ENCODE measurements at regions not wholly inside any gene's neighbourhood (a gene's known extent, or its start where the extent isn't known, plus 50 kb on each side); places are given as distances from the start of the nearest gene placed in this dataset.

- H3K36me3 ChIP-seq (ENCODE audit: control insufficient read depth, insufficient read depth, low read length), result no peaks in the 10 kb centered on the region
- H3K27me3 ChIP-seq (ENCODE audit: control insufficient read depth, insufficient read depth, low read length), result no peaks in the 10 kb centered on the region
- no peak overlapping the region for H3K4me3 ChIP-seq (ENCODE audit: low read depth, low read length)
- TF ChIP-seq CTCF (IDR thresholded peaks at IDR 0.05; ENCODE audit: insufficient read depth, low read length, poor library complexity, severe bottlenecking), result no peak
- DNase-seq (ENCODE audit: low read depth), result no peak
These were observed 707.8 kb downstream of the FLRT2 start for GRCh38 chr14:86237733-86238132.

- Histone ChIP-seq H3K27me3 (ENCODE audit: control insufficient read depth, insufficient read depth, low read length) (no peaks in the 10 kb centered on the region), H3K36me3 (ENCODE audit: control insufficient read depth, insufficient read depth, low read length) (no peaks in the 10 kb centered on the region), H3K4me3 (ENCODE audit: low read depth, low read length) (no peak overlapping the region)
- DNase-seq (ENCODE audit: low read depth), result no peak
- no peak for TF ChIP-seq CTCF (IDR thresholded peaks at IDR 0.05; ENCODE audit: insufficient read depth, low read length, poor library complexity, severe bottlenecking)
These were observed 691.8 kb downstream of the FLRT2 start for GRCh38 chr14:86221755-86222154.

GRCh38 chr14:86221000-86221399, 691.1 kb downstream of the FLRT2 start:
- DNase-seq (ENCODE audit: low read depth), result no peak
- no peaks in the 10 kb centered on the region for H3K27me3 ChIP-seq (ENCODE audit: control insufficient read depth, insufficient read depth, low read length)
- H3K36me3 ChIP-seq (ENCODE audit: control insufficient read depth, insufficient read depth, low read length), result no peaks in the 10 kb centered on the region
- H3K4me3 ChIP-seq (ENCODE audit: low read depth, low read length), result no peak overlapping the region
- TF ChIP-seq CTCF (IDR thresholded peaks at IDR 0.05; ENCODE audit: insufficient read depth, low read length, poor library complexity, severe bottlenecking), result no peak

GRCh38 chr14:86217523-86217922, 687.6 kb downstream of the FLRT2 start:
- no peaks in the 10 kb centered on the region for H3K36me3 ChIP-seq (ENCODE audit: control insufficient read depth, insufficient read depth, low read length)
- H3K27me3 ChIP-seq (ENCODE audit: control insufficient read depth, insufficient read depth, low read length), result no peaks in the 10 kb centered on the region
- TF ChIP-seq CTCF (IDR thresholded peaks at IDR 0.05; ENCODE audit: insufficient read depth, low read length, poor library complexity, severe bottlenecking), result no peak
- DNase-seq (ENCODE audit: low read depth), result no peak
- H3K4me3 ChIP-seq (ENCODE audit: low read depth, low read length), result no peak overlapping the region

GRCh38 chr14:86203843-86204242, 673.9 kb downstream of the FLRT2 start:
- DNase-seq (ENCODE audit: low read depth), result no peak
- no peak for TF ChIP-seq CTCF (IDR thresholded peaks at IDR 0.05; ENCODE audit: insufficient read depth, low read length, poor library complexity, severe bottlenecking)
- no peaks in the 10 kb centered on the region for H3K27me3 ChIP-seq (ENCODE audit: control insufficient read depth, insufficient read depth, low read length)
- H3K36me3 ChIP-seq (ENCODE audit: control insufficient read depth, insufficient read depth, low read length), result no peaks in the 10 kb centered on the region
- H3K4me3 ChIP-seq (ENCODE audit: low read depth, low read length), result no peak overlapping the region

- no peak for TF ChIP-seq CTCF (IDR thresholded peaks at IDR 0.05; ENCODE audit: insufficient read depth, low read length, poor library complexity, severe bottlenecking)
- Histone ChIP-seq H3K4me3 (ENCODE audit: low read depth, low read length) (no peak overlapping the region), H3K36me3 (ENCODE audit: control insufficient read depth, insufficient read depth, low read length) (no peaks in the 10 kb centered on the region), H3K27me3 (ENCODE audit: control insufficient read depth, insufficient read depth, low read length) (no peaks in the 10 kb centered on the region)
- no peak for DNase-seq (ENCODE audit: low read depth)
These were observed 666.5 kb downstream of the FLRT2 start for GRCh38 chr14:86196471-86196870.

Data from kidney epithelial cell (primary cell).